ENCODE measurements at regions not wholly inside any gene's neighbourhood (a gene's known extent, or its start where the extent isn't known, plus 50 kb on each side); places are given as distances from the start of the nearest gene placed in this dataset.

- Histone ChIP-seq H3K36me3 (no peaks in the 10 kb centered on the region), H3K27ac (no peak overlapping the region), H3K4me1 (ENCODE audit: control insufficient read depth in 1 of 2, low read depth in 2 of 2) (no peaks in the 10 kb centered on the region), H3K9me3 (no peaks in the 10 kb centered on the region), H3K4me3 (no peak overlapping the region), H3K27me3 (replicated peaks; ENCODE audit: insufficient read depth) (no peaks in the 10 kb centered on the region)
- DNase-seq (ENCODE audit: low spot score), result no peak
- ATAC-seq (ENCODE audit: insufficient number of reproducible peaks, low FRiP score, low read depth), result no peak
- TF ChIP-seq, protein P1, sequence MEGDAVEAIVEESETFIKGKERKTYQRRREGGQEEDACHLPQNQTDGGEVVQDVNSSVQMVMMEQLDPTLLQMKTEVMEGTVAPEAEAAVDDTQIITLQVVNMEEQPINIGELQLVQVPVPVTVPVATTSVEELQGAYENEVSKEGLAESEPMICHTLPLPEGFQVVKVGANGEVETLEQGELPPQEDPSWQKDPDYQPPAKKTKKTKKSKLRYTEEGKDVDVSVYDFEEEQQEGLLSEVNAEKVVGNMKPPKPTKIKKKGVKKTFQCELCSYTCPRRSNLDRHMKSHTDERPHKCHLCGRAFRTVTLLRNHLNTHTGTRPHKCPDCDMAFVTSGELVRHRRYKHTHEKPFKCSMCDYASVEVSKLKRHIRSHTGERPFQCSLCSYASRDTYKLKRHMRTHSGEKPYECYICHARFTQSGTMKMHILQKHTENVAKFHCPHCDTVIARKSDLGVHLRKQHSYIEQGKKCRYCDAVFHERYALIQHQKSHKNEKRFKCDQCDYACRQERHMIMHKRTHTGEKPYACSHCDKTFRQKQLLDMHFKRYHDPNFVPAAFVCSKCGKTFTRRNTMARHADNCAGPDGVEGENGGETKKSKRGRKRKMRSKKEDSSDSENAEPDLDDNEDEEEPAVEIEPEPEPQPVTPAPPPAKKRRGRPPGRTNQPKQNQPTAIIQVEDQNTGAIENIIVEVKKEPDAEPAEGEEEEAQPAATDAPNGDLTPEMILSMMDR (IDR thresholded peaks at IDR 0.05), result no peak
Measured at GRCh38 chr22:47386812-47387510, 624.5 kb downstream of the TBC1D22A start.

- DNase-seq (ENCODE audit: low spot score) (no peak), ATAC-seq (ENCODE audit: insufficient number of reproducible peaks, low FRiP score, low read depth) (no peak)
- Histone ChIP-seq H3K4me1 (ENCODE audit: control insufficient read depth in 1 of 2, low read depth in 2 of 2) (no peaks in the 10 kb centered on the region), H3K27ac (no peak overlapping the region), H3K27me3 (replicated peaks; ENCODE audit: insufficient read depth) (no peaks in the 10 kb centered on the region), H3K4me3 (no peak overlapping the region), H3K36me3 (no peaks in the 10 kb centered on the region), H3K9me3 (no peaks in the 10 kb centered on the region)
- TF ChIP-seq, protein P1 (IDR thresholded peaks at IDR 0.05), result no peak
Measured at GRCh38 chr22:47384977-47385376, 622.5 kb downstream of the TBC1D22A start.

GRCh38 chr22:47382164-47382890, 619.9 kb downstream of the TBC1D22A start:
- DNase-seq (ENCODE audit: low spot score) (no peak), ATAC-seq (ENCODE audit: insufficient number of reproducible peaks, low FRiP score, low read depth) (no peak)
- Histone ChIP-seq H3K9me3 (no peaks in the 10 kb centered on the region), H3K4me1 (ENCODE audit: control insufficient read depth in 1 of 2, low read depth in 2 of 2) (no peaks in the 10 kb centered on the region), H3K27ac (no peak overlapping the region), H3K27me3 (replicated peaks; ENCODE audit: insufficient read depth) (no peaks in the 10 kb centered on the region), H3K4me3 (no peak overlapping the region), H3K36me3 (no peaks in the 10 kb centered on the region)
- TF ChIP-seq, protein P1 (IDR thresholded peaks at IDR 0.05), result no peak

DNA sequence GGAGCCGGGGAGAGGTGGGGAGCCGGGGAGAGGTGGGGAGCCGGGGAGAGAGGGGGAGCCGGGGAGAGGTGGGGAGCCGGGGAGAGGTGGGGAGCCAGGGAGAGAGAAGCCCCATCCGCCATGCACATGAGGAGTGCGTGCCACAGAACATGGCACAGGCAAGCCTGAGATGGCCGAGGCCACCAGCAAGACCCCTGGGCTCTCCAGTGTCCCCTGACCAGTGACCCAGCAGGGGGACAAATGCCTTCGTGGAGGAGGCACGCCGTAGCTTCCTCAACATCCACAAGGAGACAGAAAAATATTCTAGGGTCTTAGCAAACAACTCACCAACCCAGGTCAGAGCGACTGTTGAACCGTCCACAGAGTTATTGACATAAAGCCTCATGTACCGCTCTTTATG, 618.8 kb downstream of the TBC1D22A start:
- ATAC-seq (ENCODE audit: insufficient number of reproducible peaks, low FRiP score, low read depth) (no peak), DNase-seq (ENCODE audit: low spot score) (no peak)
- Histone ChIP-seq H3K4me3 (no peak overlapping the region), H3K4me1 (ENCODE audit: control insufficient read depth in 1 of 2, low read depth in 2 of 2) (no peaks in the 10 kb centered on the region), H3K9me3 (no peaks in the 10 kb centered on the region), H3K27me3 (replicated peaks; ENCODE audit: insufficient read depth) (no peaks in the 10 kb centered on the region), H3K36me3 (no peaks in the 10 kb centered on the region), H3K27ac (no peak overlapping the region)
- TF ChIP-seq, protein P1 (IDR thresholded peaks at IDR 0.05), result no peak

- ATAC-seq (ENCODE audit: insufficient number of reproducible peaks, low FRiP score, low read depth) (no peak), DNase-seq (ENCODE audit: low spot score) (no peak)
- Histone ChIP-seq H3K9me3 (no peaks in the 10 kb centered on the region), H3K4me3 (no peak overlapping the region), H3K36me3 (no peaks in the 10 kb centered on the region), H3K4me1 (ENCODE audit: control insufficient read depth in 1 of 2, low read depth in 2 of 2) (no peaks in the 10 kb centered on the region), H3K27me3 (replicated peaks; ENCODE audit: insufficient read depth) (no peaks in the 10 kb centered on the region), H3K27ac (no peak overlapping the region)
- TF ChIP-seq, protein P1 (IDR thresholded peaks at IDR 0.05), result no peak
Measured at GRCh38 chr22:47380692-47381091, 618.2 kb downstream of the TBC1D22A start.
